Rectal smooth muscle tissue (tissue), 1 donor: ENCODE measurements at regions not wholly inside any gene's neighbourhood (a gene's known extent, or its start where the extent isn't known, plus 50 kb on each side); places are given as distances from the start of the nearest gene placed in this dataset.

Experiments used
- H3K27ac ChIP-seq: one replicate; pipeline ENCODE4 v1.7.0; 2013; ENCODE audit warnings: low read depth, low read length, inconsistent platforms
- H3K27me3 ChIP-seq: one replicate; pipeline ENCODE4 v1.7.0; 2013; ENCODE audit warnings: low read length; ENCODE audit not compliant: control insufficient read depth, insufficient read depth
- H3K36me3 ChIP-seq: one replicate; pipeline ENCODE4 v1.7.0; 2013; ENCODE audit warnings: low read length; ENCODE audit not compliant: control insufficient read depth, insufficient read depth
- H3K4me1 ChIP-seq: one replicate; pipeline ENCODE4 v1.7.0; 2013; ENCODE audit warnings: low read length; ENCODE audit not compliant: control insufficient read depth, insufficient read depth
- H3K4me3 ChIP-seq: one replicate; pipeline ENCODE4 v1.7.0; 2013; ENCODE audit warnings: low read length
- H3K9ac ChIP-seq: one replicate; pipeline ENCODE4 v1.7.0; 2013; ENCODE audit warnings: low read length

DNA sequence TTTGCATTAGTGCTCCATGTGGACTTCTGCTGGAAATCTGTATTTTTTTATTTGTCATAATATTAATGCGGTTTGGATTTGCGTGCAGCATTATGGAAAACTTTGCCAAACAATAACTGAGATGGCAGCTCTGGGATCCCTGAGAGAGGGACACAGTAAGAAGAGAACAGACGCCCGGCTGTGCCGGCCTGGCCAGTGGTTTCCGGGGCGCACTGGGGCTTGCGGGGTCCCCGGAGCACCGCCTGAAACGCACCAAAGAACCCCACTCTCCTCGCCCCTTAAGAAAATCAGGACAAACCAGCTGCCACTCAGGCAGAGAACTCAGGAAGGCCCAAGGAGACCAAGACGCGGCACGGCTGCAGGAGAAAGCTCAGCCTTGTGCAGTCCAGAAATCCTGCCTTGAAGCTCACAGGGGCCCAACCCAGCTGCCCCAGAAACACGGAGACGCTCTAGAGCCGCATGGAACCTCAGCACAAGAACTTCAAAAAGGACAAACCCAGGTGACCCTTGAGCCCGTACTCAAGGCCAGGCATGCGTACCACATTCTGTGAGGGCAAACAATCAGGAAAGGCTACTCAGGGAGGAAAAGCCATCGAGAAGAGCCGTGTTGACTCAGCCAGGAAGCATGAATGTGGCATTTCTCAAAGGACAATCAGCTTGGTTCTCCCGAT, 226.5 kb upstream of the CDYL start:
- no peaks in the 10 kb centered on the region for H3K4me1 ChIP-seq
- no peak overlapping the region for H3K4me3 ChIP-seq
- H3K27me3 ChIP-seq: no peaks in the 10 kb centered on the region
- no peak overlapping the region for H3K9ac ChIP-seq
- H3K27ac ChIP-seq: no peak overlapping the region
- H3K36me3 ChIP-seq: no peaks in the 10 kb centered on the region

DNA sequence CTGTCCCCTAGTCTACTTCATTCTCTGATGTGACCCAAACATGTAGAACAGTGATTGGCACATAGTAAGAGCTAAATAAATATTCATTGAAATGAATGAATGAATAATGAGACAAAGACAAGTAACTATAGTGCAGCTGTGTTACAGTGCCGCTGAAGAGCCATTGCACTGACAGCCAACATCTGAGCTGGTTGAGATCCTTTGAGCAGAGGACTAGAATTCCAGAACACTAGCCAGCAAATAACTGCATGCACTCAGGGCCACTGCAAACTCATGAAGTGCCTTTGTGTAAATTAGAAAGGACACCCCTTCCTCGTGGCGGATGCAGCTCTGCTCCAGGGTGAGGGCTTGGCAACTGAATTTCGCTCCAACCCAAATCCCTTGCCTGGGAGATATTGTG, 230.3 kb upstream of the CDYL start:
- no peaks in the 10 kb centered on the region for H3K4me1 ChIP-seq
- H3K27me3 ChIP-seq: no peaks in the 10 kb centered on the region
- no peak overlapping the region for H3K9ac ChIP-seq
- H3K27ac ChIP-seq: no peak overlapping the region
- H3K36me3 ChIP-seq: no peaks in the 10 kb centered on the region
- no peak overlapping the region for H3K4me3 ChIP-seq

DNA sequence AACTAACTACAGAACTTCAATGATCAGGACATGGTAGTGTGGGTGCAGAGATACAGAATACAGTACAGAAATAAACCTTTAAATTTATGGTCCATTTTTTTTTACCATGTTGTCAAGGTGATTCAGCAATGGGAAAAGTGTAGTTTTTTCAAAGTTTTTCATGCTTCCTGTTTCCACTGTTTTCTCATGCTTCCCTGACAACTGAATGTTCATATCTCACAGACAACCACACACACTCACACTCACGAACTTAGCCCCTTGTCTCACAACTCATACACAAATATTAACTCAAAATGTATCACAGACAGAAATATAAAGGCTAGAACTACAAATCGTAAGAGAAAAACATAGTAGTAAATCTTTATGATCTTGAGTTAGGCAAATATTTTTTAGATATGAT, 232.6 kb upstream of the CDYL start:
- H3K4me3 ChIP-seq: no peak overlapping the region

DNA sequence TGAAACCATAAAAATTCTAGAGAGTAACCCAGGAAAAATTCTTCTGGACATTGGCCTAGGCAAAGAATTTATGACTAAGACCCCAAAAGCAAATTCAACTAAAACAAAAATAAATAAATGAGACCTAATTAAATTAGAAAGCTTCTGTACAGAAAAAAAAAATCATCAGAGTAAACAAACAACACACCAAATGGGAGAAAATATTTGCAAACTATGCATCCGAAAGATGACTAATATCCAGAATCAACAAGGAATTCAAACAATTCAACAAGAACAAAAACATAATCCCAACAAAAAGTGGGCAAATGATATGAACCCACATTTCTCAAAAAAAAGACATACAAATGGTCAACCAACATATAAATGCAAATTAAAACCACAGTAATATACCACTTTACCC, 242.6 kb upstream of the CDYL start:
- H3K36me3 ChIP-seq: no peaks in the 10 kb centered on the region
- no peaks in the 10 kb centered on the region for H3K4me1 ChIP-seq
- H3K27me3 ChIP-seq: no peaks in the 10 kb centered on the region
- H3K4me3 ChIP-seq: no peak overlapping the region
- H3K9ac ChIP-seq: no peak overlapping the region
- H3K27ac ChIP-seq: no peak overlapping the region

More for the DNA sequence above, 232.6 kb upstream of the CDYL start:
- Histone ChIP-seq H3K36me3 (no peaks in the 10 kb centered on the region), H3K4me1 (no peaks in the 10 kb centered on the region), H3K9ac (no peak overlapping the region), H3K27me3 (no peaks in the 10 kb centered on the region), H3K27ac (no peak overlapping the region)

DNA sequence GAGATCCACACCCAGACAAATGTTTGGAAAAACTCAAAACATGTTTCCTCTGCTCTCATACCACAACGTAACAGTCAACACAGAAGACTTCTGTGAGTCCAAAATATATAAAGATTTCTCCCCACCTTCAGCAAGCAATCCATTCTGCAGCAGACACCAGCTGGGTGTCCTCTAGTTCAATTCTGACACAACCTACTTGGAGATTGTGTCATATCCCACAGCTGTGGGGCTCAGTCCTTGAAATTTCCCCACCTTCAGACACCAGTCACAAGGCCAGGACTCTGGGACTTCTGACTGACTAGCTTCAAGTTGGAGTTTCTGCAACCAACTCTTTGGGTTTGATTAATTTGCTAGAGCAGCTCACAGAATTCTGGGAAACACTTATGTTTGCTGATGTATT, 244.8 kb upstream of the CDYL start:
- Histone ChIP-seq H3K4me3 (no peak overlapping the region), H3K27ac (no peak overlapping the region), H3K4me1 (no peaks in the 10 kb centered on the region), H3K27me3 (no peaks in the 10 kb centered on the region), H3K9ac (no peak overlapping the region), H3K36me3 (no peaks in the 10 kb centered on the region)

DNA sequence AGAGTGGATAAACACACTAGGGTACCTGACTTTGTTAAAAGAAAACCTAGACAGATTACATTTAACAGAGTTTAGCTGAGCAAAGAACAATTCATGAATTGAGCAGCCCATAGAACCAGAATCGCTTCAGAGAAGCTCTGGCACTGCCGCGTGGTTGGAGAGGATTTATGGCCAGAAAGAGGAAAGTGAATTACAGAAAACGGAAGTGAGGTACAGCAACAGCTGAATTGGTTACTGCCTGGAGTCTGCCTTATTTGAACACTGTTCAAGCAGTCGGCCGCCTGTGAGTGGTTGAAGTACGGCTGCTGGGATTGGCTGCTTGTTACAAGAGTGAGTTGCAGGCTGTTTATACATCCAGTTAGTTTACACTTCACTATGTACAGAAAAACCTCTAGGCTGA, 253.8 kb upstream of the CDYL start:
- Histone ChIP-seq H3K4me3 (no peak overlapping the region), H3K27ac (no peak overlapping the region), H3K36me3 (no peaks in the 10 kb centered on the region), H3K4me1 (no peaks in the 10 kb centered on the region), H3K27me3 (peaks cover 2% of the 10 kb centered on the region), H3K9ac (no peak overlapping the region)

DNA sequence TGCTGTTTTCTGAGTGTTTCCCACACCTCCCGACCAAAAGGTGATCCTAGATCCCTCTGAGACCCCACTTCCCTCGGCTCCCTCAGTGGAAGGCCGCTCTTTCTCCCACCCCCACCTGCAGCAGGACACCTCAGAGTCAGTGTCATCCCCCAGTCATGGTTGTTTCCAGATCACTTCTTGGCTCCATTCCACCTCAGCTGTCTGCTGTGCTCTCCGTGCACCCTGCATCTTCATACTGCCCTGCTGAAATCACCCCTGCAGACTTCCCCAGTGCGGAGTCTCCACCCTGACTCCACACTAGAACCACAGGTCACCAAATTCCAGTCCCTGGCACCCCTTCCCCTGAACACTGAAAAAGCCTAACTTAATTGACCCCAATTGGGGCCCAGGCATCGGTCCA, 255.1 kb upstream of the CDYL start:
- Histone ChIP-seq H3K4me1 (no peaks in the 10 kb centered on the region), H3K9ac (no peak overlapping the region), H3K27ac (no peak overlapping the region), H3K4me3 (no peak overlapping the region), H3K36me3 (no peaks in the 10 kb centered on the region), H3K27me3 (peaks cover 2% of the 10 kb centered on the region)

DNA sequence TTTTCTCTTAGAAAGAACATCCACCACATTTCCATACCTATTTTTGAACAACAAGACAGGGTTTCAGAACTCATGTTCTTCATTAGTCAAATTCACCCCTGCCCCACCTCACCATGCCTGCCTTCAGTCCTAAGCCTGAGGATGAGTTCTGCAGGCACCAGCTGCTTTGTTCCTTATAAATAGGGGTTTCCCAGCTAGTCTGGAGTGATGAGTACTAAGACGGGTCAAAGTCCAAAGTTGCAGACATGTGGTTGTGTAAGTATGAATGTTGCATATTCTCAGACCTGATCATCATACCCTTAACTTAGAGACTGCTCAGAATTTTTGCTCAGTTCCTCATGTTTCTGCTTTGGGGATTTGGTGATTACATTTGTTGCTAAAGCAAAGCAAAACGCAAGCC, 257.7 kb upstream of the CDYL start:
- Histone ChIP-seq H3K36me3 (no peaks in the 10 kb centered on the region), H3K27ac (no peak overlapping the region), H3K4me3 (no peak overlapping the region), H3K4me1 (no peaks in the 10 kb centered on the region), H3K9ac (no peak overlapping the region), H3K27me3 (no peaks in the 10 kb centered on the region)

DNA sequence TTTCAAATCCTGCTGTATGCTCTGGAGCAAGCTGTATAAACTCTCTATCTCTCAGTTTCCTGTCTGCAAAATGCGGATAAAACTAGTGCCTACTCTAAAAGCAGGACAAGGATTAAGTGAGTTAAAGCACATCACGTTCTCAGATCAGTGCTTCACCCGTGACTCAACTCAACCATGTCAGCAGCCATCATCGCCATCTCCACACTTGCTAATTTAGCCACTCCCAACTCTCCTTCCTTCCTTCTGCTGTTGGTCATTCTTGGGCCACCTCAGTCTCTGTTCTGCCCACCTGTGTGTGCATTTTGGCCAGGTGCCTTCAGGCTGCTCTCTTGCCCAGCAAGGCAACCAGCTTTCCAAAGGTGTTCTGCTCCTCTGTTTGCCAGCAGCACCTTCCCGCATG, 260.0 kb upstream of the CDYL start:
- no peak overlapping the region for H3K9ac ChIP-seq
- no peaks in the 10 kb centered on the region for H3K4me1 ChIP-seq
- no peaks in the 10 kb centered on the region for H3K36me3 ChIP-seq
- H3K4me3 ChIP-seq: no peak overlapping the region
- H3K27ac ChIP-seq: no peak overlapping the region
- H3K27me3 ChIP-seq: no peaks in the 10 kb centered on the region

DNA sequence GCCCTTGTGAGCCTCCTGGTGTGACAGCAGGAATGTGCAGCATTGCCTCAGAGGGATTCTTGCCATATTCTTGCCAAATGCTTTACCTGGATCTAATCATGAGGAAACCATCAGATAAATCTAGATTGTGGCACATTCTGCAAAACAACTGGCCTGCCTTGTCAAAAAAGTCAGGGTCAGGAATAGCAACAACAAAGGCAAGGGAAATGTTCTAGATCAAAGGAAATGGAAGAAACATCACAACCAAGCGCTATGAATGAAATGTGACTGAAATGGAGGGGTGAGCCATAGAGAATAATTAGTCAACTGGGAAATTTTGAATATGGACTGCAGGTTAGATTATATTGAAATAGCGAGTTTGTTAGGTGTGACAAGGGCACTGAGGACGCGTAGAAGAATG, 262.6 kb upstream of the CDYL start:
- H3K4me1 ChIP-seq: no peaks in the 10 kb centered on the region
- H3K36me3 ChIP-seq: no peaks in the 10 kb centered on the region
- no peaks in the 10 kb centered on the region for H3K27me3 ChIP-seq
- H3K4me3 ChIP-seq: no peak overlapping the region
- H3K9ac ChIP-seq: no peak overlapping the region
- no peak overlapping the region for H3K27ac ChIP-seq

DNA sequence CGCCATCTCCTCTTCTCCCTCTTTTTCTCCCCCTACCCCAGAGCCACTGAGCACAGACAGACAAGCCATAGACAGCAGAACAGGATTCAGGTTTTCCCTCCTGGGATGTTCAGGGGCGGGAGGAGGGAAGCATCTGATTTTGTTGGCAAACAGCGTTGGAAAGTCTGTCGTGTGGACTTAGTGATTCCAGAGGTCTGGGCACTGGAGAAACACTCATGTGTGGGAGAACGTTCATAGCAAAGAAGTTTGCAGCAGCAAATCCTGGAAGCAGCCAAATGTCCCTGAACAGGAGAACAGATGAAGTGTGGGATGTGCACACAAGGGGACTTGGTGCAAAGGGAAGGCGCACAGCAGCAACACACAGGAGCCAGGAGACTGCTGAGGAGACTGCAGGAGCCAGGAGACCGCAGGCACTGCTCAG, 264.1 kb upstream of the CDYL start:
- no peaks in the 10 kb centered on the region for H3K27me3 ChIP-seq
- no peak overlapping the region for H3K27ac ChIP-seq
- H3K4me3 ChIP-seq: no peak overlapping the region
- no peaks in the 10 kb centered on the region for H3K4me1 ChIP-seq
- H3K9ac ChIP-seq: no peak overlapping the region
- H3K36me3 ChIP-seq: no peaks in the 10 kb centered on the region

DNA sequence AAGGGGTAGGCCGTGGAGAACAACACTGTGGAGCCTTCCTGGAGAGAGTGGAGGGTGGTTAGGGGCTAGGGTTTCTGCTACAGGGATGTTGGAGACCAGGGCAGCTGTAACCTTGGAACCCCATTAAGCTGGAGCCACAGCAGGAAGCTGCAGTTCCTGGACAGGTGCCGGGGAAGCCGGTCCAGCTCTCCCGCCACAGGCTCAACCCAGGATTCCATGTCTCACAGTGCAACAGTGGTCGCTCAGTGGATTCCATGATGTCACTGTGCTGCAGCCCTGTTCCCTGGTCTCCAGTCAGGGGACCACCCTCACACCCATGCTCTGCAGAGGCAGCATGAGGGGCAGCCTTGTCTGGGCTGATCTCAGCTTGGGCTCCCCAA, 264.6 kb upstream of the CDYL start:
- Histone ChIP-seq H3K4me3 (no peak overlapping the region), H3K9ac (no peak overlapping the region), H3K27ac (no peak overlapping the region), H3K27me3 (no peaks in the 10 kb centered on the region), H3K4me1 (no peaks in the 10 kb centered on the region), H3K36me3 (no peaks in the 10 kb centered on the region)

DNA sequence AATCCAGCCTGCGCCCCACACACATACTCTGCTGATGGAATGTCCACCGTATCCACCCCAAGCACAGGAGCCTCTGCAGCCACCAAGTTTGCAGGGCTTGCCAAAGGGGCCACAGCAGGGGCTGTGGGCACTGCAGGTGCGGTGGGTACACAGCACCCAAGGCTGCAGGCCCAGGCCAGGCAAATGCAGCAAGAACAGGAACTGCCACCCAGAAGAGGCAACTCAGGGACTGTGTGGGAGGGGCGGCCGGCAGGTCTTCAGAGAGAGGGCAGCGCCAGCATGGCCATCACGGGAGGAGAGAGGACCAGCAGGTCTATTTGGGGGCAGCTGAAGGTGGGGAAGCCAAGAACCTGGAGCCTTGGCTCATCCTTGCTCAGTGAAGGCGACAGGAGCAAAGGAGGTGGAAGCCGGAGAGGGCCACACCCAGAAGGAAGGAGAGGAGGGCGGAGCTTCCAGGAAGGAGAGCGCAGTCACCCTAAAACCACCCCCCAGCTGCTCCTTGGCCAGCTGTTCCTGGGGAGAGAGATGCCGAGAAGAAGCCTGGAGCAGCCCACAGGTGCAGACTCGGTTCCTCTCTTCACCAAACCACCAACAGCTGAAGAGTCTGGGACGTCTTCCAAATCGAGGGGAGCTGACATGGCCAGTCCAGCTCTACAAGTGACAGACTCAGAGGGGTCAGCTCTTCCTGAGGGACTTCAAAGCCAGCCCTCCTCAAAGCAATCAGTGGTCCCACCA, 265.1 kb upstream of the CDYL start:
- Histone ChIP-seq H3K36me3 (no peaks in the 10 kb centered on the region), H3K4me1 (no peaks in the 10 kb centered on the region), H3K27ac (no peak overlapping the region), H3K9ac (no peak overlapping the region), H3K4me3 (no peak overlapping the region), H3K27me3 (no peaks in the 10 kb centered on the region)
